Esophagus muscularis mucosa (tissue), 4 donors: ENCODE measurements at regions not wholly inside any gene's neighbourhood (a gene's known extent, or its start where the extent isn't known, plus 50 kb on each side); places are given as distances from the start of the nearest gene placed in this dataset.

ENCODE experiments used
- DNase-seq: peaks from one replicate; pipeline ENCODE4 v3.0.0-alpha.2; 2017; ENCODE audit errors: extremely low spot score
- H3K27ac ChIP-seq, 4 donors: fragments of 200-600 bp; sonication (generic); replicated peaks in 1 of 4; 1 replicate in 3 of 4; 2 replicates in 1 of 4; pipeline ENCODE4 v1.5.1; 2016 to 2019; ENCODE audit warnings: mild to moderate bottlenecking in 1 of 4
- H3K27me3 ChIP-seq, 4 donors: fragments of 200-600 bp; sonication (generic); one replicate each; pipeline versions ENCODE4 v1.5.1 to v1.6.0; 2016 to 2019
- H3K36me3 ChIP-seq, 4 donors: fragments of 200-600 bp; sonication (generic); one replicate each; pipeline ENCODE4 v1.5.1; 2016 to 2019
- H3K4me1 ChIP-seq, 4 donors: fragments of 200-600 bp; sonication (generic); one replicate each; pipeline ENCODE4 v1.5.1; 2016 to 2019
- H3K4me3 ChIP-seq, 4 donors: fragments of 200-600 bp; sonication (generic); 1 replicate in 2 of 4; 2 replicates in 2 of 4; pipeline ENCODE4 v1.5.1; 2016 to 2019; ENCODE audit warnings: mild to moderate bottlenecking in 4 of 4, moderate library complexity in 1 of 4
- H3K9me3 ChIP-seq, 4 donors: fragments of 200-600 bp; sonication (generic); 1 replicate in 3 of 4; 2 replicates in 1 of 4; pipeline ENCODE4 v1.5.1; 2016 to 2019
- EP300 ChIP-seq: sonication (generic); formaldehyde crosslinking; IDR thresholded peaks from one replicate; pipeline ENCODE4 v1.6.1; 2017; ENCODE audit warnings: antibody characterized with exemption
- POLR2A ChIP-seq: fragments of 450-650 bp; IDR thresholded peaks from one replicate; pipeline ENCODE4 v1.6.1; 2017; ENCODE audit warnings: antibody characterized with exemption, moderate library complexity, mild to moderate bottlenecking, low read depth
- POLR2AphosphoS5 ChIP-seq, 2 donors: sonication (generic); formaldehyde crosslinking; IDR thresholded peaks; one replicate each; pipeline ENCODE4 v1.6.1; 2017; ENCODE audit warnings: antibody characterized with exemption in 2 of 2
- WGBS: methylation state at CpG from one replicate; pipeline ENCODE4 v1.1.5; 2018; 5-methylcytosine and 5-hydroxymethylcytosine counted together
- intact Hi-C: fragments of 100-400 bp; cut with DNase I; formaldehyde crosslinking; loops from one replicate; pipeline ENCODE4 v1.15.1; 2023
- TF ChIP-seq, protein P1 (sequence below), 3 experiments: fragments of 200-600 bp in 2 of 3; fragments of 450-650 bp in 1 of 3; sonication (generic) in 2 of 3; IDR thresholded peaks; one replicate each; pipeline ENCODE4 v1.5.1; 2017 to 2019; ENCODE audit warnings: antibody characterized with exemption in 3 of 3, mild to moderate bottlenecking in 2 of 3, moderate library complexity in 1 of 3

GRCh38 chr6:141965016-141965545, 167.6 kb upstream of the GJE1 start:
- peaks cover 0 to 4% (median 0%) of the 10 kb centered on the region in 4 donors for H3K27me3 ChIP-seq

GRCh38 chr6:141963543-141964295, 169.0 kb upstream of the GJE1 start:
- peaks cover 0 to 4% (median 0%) of the 10 kb centered on the region in 4 donors for H3K27me3 ChIP-seq
- intact Hi-C loops: no loop called here
- DNase-seq: no peak
- TF ChIP-seq POLR2AphosphoS5 (IDR thresholded peaks at IDR 0.05): no peak
- TF ChIP-seq EP300: no peak
- TF ChIP-seq POLR2A: no peak
- TF ChIP-seq, protein P1, sequence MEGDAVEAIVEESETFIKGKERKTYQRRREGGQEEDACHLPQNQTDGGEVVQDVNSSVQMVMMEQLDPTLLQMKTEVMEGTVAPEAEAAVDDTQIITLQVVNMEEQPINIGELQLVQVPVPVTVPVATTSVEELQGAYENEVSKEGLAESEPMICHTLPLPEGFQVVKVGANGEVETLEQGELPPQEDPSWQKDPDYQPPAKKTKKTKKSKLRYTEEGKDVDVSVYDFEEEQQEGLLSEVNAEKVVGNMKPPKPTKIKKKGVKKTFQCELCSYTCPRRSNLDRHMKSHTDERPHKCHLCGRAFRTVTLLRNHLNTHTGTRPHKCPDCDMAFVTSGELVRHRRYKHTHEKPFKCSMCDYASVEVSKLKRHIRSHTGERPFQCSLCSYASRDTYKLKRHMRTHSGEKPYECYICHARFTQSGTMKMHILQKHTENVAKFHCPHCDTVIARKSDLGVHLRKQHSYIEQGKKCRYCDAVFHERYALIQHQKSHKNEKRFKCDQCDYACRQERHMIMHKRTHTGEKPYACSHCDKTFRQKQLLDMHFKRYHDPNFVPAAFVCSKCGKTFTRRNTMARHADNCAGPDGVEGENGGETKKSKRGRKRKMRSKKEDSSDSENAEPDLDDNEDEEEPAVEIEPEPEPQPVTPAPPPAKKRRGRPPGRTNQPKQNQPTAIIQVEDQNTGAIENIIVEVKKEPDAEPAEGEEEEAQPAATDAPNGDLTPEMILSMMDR (IDR thresholded peaks at IDR 0.05): no peak
- H3K36me3 ChIP-seq: no peaks in the 10 kb centered on the region
- no peak overlapping the region for H3K4me3 ChIP-seq
- H3K9me3 ChIP-seq: no peaks in the 10 kb centered on the region
- no peaks in the 10 kb centered on the region for H3K4me1 ChIP-seq
- no peak overlapping the region for H3K27ac ChIP-seq
- 86% methylated on average over 3 of the region's 3 CpGs for WGBS

More at GRCh38 chr6:141965016-141965545, 167.6 kb upstream of the GJE1 start:
- WGBS: 63% methylated on average over 2 of the region's 2 CpGs
- Histone ChIP-seq H3K4me1 (no peaks in the 10 kb centered on the region), H3K4me3 (no peak overlapping the region), H3K36me3 (no peaks in the 10 kb centered on the region), H3K9me3 (no peaks in the 10 kb centered on the region), H3K27ac (no peak overlapping the region)
- TF ChIP-seq, protein P1 (IDR thresholded peaks at IDR 0.05): no peak
- TF ChIP-seq POLR2AphosphoS5 (IDR thresholded peaks at IDR 0.05) (no peak), POLR2A (no peak), EP300 (no peak)
- no peak for DNase-seq
- intact Hi-C loops: no loop called here

DNA sequence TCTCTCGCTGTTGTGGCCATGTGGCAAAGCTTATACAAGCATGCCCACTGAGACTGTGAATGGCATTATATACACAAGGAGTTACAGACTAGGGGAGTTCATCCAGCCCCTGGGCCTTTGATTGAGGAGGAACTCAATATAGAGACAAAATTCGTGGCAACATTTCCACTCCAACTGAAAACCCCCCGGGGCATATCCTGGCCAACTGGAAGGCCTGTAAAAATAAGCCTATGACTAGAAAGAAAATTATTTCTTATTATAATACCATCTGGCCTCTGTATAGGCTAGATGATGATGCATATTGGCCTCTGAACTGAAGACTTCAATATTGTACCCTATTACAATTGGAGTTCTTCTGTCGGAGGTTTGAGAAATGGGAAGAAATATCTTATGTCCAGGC, 175.5 kb upstream of the GJE1 start:
- no peaks in the 10 kb centered on the region for H3K4me1 ChIP-seq
- H3K36me3 ChIP-seq: no peaks in the 10 kb centered on the region
- no peak overlapping the region for H3K4me3 ChIP-seq
- peaks cover 0 to 8% (median 0%) of the 10 kb centered on the region in 4 donors for H3K9me3 ChIP-seq
- no peak for DNase-seq
- H3K27ac ChIP-seq: no peak overlapping the region
- 71% methylated on average over 4 of the region's 4 CpGs for WGBS
- intact Hi-C loops: no loop called here
- H3K27me3 ChIP-seq: no peaks in the 10 kb centered on the region
- TF ChIP-seq POLR2A: no peak

- no peaks in the 10 kb centered on the region for H3K27me3 ChIP-seq
- TF ChIP-seq EP300 (no peak), POLR2AphosphoS5 (IDR thresholded peaks at IDR 0.05) (no peak), POLR2A (no peak)
- TF ChIP-seq, protein P1 (IDR thresholded peaks at IDR 0.05): no peak
- no peaks in the 10 kb centered on the region for H3K4me1 ChIP-seq
- no peak overlapping the region for H3K27ac ChIP-seq
- peaks cover 0 to 8% (median 0%) of the 10 kb centered on the region in 4 donors for H3K9me3 ChIP-seq
- no peaks in the 10 kb centered on the region for H3K36me3 ChIP-seq
- no peak overlapping the region for H3K4me3 ChIP-seq
- 67% methylated on average over 1 of the region's 1 CpG for WGBS
- intact Hi-C loops: no loop called here
- no peak for DNase-seq
Measured at GRCh38 chr6:141956868-141957267, 175.9 kb upstream of the GJE1 start.

- H3K9me3 ChIP-seq: peaks cover 0 to 8% (median 0%) of the 10 kb centered on the region in 4 donors
- no peak overlapping the region for H3K27ac ChIP-seq
- no peaks in the 10 kb centered on the region for H3K36me3 ChIP-seq
- H3K27me3 ChIP-seq: no peaks in the 10 kb centered on the region
- TF ChIP-seq, protein P1 (IDR thresholded peaks at IDR 0.05): no peak
- no peak for TF ChIP-seq POLR2A
- TF ChIP-seq POLR2AphosphoS5 (IDR thresholded peaks at IDR 0.05): no peak
- no peak for TF ChIP-seq EP300
- whole genome bisulfite sequencing: 63% methylated on average over 3 of the region's 3 CpGs
- intact Hi-C loops: no loop called here
- no peak overlapping the region for H3K4me3 ChIP-seq
- H3K4me1 ChIP-seq: no peaks in the 10 kb centered on the region
- DNase-seq: no peak
Measured at GRCh38 chr6:141956046-141956761, 176.5 kb upstream of the GJE1 start.
